Gastroesophageal sphincter (tissue), 3 donors: ENCODE measurements at regions not wholly inside any gene's neighbourhood (a gene's known extent, or its start where the extent isn't known, plus 50 kb on each side); places are given as distances from the start of the nearest gene placed in this dataset.

Source experiments
- CTCF ChIP-seq, 4 experiments: fragments of 200-600 bp in 2 of 4; fragments of 450-650 bp in 2 of 4; sonication (generic) in 1 of 4; IDR thresholded peaks; one replicate each; pipeline ENCODE4 v1.5.1; 2017 to 2019; ENCODE audit warnings: antibody characterized with exemption in 4 of 4, mild to moderate bottlenecking in 2 of 4, moderate library complexity in 2 of 4
- POLR2A ChIP-seq, 2 donors: fragments of 450-650 bp; IDR thresholded peaks; one replicate each; pipeline ENCODE4 v1.6.1; 2017; ENCODE audit warnings: antibody characterized with exemption in 2 of 2, mild to moderate bottlenecking in 2 of 2, moderate library complexity in 1 of 2
- POLR2AphosphoS5 ChIP-seq: sonication (generic); formaldehyde crosslinking; IDR thresholded peaks from one replicate; pipeline ENCODE4 v1.6.1; 2017; ENCODE audit warnings: antibody characterized with exemption

- TF ChIP-seq POLR2AphosphoS5 (no peak), CTCF (IDR thresholded peaks at IDR 0.05) (no peak), POLR2A (IDR thresholded peaks at IDR 0.05) (no peak)
Observed at GRCh38 chr3:18232317-18232716, 192.8 kb downstream of the SATB1 start.
